Stimulated activated CD4-positive, alpha-beta T cell treated with anti-CD3 and anti-CD28 coated beads, Interleukin-15, amount 100 ng/mL, for 48 hours (primary cell): ENCODE measurements at regions not wholly inside any gene's neighbourhood (a gene's known extent, or its start where the extent isn't known, plus 50 kb on each side); places are given as distances from the start of the nearest gene placed in this dataset.
A peak's percentile ranks its signal among the peaks of the same experiment; 100 is the strongest.
"Not testable (repeated sequence)": the region's sequence is repeated elsewhere in the genome, so short reads cannot be mapped to it uniquely, and the experiment has no call there.

Source experiments
- DNase-seq, 2 donors: peaks; one replicate each; pipeline ENCODE4 v3.0.0-alpha.2; 2020; ENCODE audit warnings: low read depth in 2 of 2

DNA sequence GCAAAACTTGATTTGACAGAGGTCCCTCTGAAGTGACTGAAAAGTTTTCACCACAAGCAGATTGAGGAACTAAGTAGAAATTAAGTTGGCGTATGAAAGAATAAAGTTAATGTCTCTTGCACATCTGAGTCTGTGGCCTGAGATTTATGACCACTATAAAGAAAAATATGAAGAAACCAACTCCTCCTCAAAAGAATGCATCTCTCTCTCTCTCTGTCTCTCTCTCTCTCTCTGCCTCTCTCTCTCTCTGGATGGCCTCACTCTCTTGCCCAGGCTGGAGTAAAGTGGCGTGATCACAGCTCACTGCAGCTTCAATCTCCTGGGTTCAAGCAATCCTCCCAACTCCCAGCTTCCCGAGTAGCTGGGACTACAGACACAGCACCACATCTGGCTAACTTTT, 55.2 kb downstream of the RPL22L1 start:
- no peak for DNase-seq

DNA sequence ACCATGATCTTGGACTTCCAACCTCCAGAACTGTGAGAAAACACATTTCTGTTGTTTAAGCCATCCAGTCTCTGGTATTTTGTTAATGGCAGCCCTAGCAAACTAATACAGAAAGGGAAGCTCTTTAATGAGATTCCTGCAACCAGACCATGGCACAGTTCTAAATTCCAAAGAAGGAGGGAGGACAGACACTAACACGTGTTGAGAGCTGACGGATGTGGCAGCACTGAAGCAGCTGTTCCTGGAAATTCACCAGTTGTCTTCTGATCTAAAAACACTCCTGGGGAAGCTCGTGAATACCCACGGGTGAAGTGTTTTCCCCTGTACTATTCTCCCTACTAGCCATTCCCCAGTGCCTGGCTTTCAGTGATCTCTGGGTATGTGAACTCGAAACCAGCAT, 56.7 kb downstream of the RPL22L1 start:
- DNase-seq, result no peak

DNA sequence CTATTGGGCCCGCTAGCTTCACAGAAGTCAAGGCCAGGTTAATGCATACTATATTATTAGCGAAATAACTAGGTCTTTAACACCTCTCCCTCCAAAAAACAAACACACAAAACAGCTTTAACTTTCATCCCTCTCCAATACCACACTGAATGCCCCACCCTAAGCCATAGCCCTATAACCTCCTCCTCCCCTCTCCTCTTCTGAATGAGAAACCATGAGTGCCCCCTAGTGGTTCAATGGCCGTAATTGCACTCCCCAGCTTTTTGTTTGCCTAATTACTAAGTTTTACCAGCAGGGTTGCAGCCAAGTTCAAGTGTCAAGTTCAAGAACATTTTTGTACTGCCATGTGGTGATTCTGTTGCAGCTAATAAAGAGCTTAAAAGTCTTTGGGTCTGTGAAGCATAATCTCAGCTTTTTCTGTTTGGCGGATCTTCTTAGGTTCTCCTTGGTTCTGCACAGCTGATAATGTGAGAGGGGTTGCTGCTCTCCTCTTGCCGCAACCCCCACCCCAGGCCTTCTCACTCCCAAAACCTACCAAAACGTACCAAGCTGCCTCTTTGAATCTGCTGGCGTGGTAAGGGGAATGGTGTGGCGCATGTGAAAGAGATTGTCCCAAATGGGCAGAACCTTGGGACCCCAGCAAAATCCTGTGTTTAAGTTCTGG, 57.9 kb downstream of the RPL22L1 start:
- DNase-seq, result peak; percentile 30 to 63

DNA sequence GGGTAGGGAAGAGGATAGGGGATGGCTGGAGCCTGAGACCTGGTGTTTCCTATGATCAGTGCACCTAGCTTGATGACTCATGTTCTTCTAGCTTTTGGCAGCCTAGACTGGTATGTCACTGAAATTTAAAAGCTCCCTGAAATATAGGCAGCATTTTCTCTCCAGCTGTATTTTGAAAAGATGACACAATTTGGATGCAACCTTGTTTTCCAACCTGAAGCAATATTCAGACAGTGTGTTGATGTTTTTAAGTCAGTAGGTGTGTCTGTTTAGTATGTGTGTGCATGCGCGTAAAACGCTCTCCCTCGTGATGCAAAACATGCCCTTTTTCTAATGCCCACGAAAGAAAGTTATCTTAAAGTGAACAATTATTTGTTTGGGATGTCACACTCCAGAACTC, 58.5 kb downstream of the RPL22L1 start:
- DNase-seq, result no peak

DNA sequence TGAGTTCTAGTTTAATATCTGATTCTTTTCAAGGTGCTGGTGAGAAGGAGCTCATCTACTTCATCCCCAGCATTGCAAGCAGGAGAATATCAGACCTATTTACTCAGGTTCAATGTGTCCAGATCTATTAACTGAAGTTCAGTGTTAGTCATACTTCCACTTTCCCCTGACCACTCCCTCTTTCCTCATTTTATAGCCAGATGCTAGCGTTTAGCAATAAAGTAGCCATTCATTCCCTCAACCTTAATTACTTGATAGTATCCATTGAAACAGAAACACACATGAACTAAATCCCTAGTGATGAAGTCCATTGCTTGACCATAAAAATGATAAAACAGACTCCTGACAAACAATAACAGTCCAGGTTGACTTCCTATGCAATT, 60.0 kb downstream of the RPL22L1 start:
- no peak for DNase-seq

DNA sequence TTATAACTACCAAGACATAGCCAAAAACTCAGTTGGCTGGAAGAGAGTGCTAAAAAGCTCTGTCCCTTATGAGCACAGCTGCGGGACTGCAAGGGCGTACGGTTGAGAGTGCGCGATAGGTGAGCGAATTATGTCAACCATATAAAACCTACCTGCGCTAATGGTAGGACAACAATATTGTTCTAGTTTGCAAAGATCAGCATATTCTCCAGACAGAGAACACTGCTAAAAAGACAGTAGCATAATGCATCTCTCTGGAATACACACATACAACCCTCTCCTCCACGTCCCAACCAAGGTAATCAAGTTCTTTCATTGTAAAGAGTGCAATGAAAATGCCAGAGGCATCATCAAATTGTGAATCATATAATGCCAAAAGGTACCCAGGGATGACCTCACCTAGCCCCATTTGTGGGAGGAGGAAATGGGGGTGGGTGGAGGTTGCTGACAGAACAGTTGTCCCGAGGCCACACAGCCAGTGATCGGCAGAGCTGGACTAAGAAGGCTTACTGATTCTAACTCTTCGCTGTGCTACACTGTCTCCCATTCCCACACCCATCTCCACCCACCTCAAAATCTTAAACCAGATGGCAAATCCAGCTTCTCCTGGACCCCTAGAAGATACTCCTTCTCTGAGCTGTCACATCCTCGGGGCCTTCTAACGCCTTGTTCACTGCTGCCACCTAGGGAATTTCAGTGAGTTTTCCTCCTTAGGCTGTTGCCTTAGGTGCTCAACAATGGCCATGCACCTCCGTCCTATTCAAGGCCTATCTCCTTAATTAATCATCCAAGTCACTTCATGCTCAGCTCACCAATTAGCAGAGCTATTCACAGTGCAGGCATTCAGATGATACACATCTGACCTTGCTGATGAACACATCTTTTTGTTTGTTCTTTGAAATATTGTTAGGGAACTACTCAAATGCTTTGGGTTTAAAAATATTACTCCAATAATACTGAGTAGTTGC, 60.7 kb downstream of the RPL22L1 start:
- DNase-seq, result no peak

DNA sequence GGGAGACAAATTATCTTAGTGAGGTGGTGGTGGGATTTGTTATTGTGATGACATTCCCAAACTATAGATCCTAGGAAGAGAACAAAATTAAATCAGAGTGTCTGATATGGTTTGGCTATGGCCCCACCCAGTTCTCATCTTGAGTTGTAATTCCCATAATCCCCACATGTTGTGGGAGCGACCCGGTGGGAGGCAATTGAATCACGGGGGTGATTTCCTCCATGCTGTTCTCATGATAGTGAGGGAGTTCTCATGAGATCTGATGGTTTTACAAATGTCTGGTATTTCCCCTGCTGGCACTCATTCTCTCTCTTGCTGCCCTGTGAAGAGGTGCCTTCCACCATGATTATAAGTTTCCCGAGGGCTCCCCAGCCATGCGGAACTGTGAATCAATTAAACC, 62.0 kb downstream of the RPL22L1 start:
- no peak for DNase-seq

DNA sequence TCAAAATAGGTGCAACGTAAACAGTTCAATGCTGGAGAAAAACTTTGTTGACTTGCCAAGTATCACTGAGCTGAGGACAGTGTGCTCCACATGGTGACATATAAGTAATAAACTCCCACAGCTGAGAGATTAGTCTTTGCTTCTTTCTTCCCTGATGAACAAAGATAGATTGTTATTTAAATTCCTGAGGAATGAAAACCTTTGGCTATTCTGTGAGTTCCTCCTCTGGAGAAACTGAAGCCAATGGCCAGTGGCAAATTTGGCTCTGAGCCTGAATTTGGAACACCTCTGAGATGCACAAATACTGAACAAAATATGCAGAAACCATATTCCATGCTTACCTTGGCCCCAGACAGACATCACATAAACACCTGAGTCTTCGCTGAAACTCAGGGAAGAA, 63.3 kb downstream of the RPL22L1 start:
- no peak for DNase-seq

DNA sequence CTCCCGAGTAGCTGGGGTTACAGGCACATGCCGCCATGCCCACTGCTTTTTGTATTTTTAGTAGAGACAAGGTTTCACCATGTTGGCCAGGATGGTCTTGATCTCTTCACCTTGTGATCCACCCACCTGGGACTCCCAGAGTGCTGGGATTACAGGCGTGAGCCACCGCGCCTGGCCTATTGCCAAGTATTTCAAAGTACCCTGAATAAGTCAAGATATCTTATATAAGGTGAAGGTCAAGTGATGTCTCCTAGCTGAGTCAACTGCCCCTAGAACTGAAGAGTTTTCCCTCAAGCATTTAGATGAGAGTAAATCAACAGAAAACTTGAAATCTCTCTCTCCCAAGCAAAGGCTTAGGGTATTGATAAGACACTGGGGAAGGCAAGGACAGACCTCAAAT, 63.9 kb downstream of the RPL22L1 start:
- no peak for DNase-seq

DNA sequence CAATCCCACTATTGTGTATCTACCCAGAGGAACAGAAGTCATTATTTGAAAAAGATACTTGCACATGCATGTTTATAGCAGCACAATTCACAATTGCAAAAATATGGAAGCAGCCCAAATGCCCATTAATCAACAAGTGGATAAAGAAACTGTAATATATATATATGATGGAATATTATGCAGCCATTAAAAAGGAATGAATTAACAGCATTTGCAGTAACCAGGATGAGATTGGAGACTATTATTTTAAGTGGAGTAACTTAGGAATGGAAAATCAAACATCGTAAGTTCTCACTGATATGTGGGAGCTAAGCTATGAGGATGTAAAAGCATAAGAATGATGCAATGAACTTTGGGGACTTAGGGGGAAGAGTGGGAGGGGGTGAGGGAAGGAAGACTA, 64.7 kb downstream of the RPL22L1 start:
- DNase-seq, result not testable (repeated sequence)

DNA sequence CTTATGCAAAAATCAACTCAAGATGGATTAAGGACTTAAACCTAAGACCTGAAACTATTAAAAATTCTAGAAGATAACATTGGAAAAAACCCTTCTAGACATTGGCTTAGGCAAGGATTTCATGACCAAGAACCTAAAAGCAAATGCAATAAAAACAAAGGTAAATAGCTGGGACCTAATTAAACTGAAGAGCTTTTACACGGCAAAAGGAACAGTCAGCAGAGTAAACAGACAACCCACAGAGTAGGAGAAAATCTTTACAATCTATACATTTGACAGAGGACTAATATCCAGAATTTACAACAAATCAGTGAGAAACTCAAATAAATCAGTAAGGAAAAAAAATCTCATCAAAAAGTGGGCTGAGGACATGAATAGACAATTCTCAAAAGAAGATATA, 65.4 kb downstream of the RPL22L1 start:
- not testable (repeated sequence) for DNase-seq

DNA sequence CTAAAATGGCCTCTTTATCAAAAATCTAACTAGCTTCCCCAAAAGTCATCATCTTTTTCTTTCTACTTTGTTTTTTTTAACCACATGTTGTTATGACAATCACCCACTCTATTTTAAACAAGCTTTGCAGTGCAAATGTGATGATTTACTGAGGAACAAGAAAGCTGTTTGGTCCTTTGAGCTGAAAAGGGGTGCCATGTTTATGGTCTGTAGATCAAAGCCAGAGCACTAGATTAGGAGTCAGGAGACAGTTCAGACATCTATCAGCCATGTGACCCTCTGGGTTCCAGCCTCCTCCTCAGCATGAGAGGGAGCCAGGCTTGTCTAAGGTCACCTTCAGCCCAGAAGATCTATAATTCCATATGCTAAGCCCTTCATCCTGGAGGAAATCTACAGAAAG, 65.9 kb downstream of the RPL22L1 start:
- DNase-seq, result no peak

DNA sequence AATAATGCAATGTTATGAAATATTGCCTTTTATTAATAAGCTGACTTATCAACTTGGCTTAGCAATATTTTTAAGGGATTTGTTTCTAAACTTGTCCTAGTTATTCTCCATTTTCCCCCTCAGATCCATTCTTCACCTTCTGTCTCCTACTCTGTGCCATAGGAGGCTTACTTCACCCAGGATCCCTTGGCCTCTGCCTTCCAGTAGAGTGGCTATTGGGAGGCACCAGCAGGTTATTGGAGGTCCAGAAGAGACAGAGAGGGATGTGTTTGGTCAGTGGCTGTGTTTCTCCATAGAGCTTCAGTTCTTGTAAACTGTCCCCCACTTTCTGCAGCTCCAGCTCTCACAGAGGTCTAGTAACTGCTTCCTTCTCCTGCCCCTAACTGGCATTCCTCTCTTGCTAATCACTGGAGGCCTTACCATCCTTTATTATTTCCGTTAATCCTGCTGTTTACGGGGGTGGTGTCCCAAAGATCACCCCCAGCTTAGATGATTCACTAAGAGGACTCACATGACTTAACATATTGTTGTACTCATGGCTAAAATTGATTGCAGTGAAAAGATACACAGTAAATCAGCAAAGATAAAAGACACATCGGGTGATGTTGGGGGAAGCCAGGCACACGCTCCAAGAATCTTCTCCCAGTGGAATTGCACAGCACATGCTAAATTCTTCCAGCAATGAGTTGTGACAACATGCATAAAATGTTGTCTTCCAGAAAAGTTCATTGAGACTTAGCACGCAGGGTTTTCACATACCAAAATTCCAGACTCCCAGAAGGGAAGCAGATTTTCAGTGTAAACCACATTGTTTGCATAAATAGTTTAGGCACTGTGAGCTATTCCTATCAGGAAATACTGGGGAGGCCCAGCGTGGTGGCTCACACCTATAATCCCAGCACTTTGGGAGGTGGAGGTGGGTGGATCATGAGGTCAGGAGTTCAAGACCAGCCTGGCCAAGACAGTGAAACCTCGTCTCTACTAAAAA, 67.5 kb downstream of the RPL22L1 start:
- DNase-seq, result no peak

DNA sequence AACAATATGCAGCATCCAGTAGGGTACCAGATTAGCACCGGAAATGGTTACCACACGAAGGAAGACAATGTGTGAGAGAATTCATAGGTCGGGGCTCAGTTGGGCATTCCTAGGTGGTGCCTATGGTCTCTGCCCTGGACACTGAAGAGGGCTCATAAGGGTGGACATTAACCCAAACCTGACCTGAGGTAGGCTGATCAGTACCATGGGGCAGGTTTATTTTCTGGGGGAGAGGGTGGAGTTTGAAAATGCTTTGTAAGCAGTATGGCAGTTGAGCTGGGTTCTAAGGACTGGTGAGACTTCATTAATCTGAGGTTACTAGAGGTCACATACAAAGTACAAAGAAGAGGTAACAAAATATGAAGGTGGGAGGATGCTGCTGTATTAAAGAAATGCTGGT, 68.4 kb downstream of the RPL22L1 start:
- DNase-seq, result no peak

DNA sequence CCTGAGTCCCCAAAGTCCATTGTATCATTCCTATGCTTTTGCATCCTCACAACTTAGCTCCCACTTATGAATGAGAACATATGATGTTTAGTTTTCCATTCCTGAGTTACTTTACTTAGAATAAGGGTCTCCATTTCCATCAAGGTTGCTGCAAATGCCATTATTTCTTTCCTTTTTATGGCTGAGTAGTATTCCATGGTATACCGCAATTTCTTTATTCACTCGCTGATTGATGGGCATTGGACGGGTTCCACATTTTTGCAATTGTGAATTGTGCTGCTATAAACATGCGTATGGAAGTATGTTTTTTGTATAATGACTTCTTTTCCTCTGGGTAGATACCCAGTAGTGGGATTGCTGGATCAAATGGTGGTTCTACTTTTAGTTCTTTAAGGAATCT, 69.7 kb downstream of the RPL22L1 start:
- not testable (repeated sequence) for DNase-seq

DNA sequence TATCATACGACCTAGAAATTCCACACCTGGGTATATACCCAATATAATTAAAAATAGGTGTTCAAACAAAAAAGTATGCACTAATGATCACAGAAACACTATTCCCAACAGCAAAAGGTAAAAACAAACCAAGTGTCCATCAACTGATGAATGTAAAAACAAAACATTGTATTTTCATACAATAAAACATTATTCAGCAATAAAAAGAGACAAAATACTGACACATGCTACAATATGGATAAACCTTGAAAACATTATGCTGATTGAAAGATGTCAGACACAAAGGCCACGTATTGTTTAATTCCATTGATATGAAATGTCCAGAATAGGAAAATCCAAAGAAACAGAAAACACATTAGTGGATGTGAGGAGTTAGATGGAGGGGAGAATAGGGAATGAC, 71.0 kb downstream of the RPL22L1 start:
- DNase-seq, result no peak

DNA sequence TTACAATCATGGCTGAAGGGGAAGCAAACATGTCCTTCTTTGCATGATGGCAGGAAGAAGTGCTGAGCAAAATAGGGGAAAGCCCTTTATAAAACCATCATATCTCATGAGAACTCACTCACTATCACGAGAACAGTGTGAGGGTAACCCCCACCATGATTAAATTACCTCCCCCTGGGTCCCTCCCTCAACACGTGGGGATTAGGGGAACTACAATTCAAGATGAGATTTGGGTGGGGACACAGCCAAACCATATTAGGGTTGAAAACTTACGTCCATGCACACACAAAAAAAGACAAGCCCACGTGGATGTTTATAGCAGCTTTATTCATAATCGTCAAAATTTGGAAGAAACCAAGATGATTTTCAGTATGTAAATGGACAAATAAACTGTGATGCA, 72.3 kb downstream of the RPL22L1 start:
- DNase-seq, result no peak

DNA sequence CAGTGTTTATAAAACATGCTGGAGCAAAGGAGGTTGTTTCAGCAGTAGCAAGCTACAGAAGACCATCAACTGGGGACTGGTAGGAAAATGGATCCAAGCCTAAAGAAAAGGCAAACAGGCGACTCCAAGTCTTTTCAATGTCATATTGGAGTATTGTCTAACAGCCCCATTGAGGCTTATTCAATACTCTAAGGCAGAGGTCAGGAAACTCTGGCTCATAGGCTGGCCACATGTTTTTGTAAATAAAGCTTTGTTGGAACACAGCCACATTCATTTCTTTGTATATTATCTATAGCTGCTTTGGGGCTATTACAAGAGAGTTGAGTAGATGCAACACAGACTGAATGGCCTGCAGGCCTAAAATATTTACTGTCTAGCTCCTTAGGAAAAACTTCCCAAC, 77.5 kb downstream of the RPL22L1 start:
- no peak for DNase-seq

DNA sequence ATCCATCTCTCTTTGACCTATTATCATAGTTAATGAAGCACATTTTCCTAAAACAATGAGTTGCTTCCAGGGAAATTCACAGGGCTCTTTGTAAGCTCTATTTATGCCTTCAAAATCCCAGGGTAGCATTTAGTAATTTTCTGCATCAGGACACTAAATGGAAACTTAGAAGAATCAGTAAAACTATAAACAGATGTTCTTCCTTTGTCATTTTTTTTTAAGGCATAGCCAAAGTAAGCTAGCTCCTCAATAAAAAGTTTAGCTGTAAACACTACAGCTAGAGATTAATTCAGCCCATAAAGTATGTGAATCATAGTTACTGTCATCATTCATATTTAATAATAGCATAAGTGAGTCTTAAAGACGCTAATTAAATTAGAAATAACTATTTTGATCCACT, 79.3 kb downstream of the RPL22L1 start:
- DNase-seq, result no peak

DNA sequence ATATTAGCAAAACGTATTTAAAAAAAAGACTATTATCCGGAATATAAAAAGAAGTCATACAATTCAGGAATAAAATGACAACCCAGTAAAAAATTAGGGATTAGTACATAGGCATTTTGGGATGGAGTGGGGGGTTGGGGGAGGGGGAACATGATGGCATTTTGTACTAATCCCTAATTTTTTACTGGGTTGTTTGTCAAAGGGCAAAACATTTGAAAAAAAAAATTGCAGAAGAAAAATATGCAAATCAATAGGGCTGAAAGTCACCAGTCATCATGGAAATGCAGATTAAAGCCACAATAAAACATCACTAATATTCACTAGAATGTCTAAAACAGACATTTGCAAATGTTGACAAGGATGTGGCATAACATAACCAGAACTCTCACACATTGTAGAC, 82.5 kb downstream of the RPL22L1 start:
- no peak for DNase-seq

DNA sequence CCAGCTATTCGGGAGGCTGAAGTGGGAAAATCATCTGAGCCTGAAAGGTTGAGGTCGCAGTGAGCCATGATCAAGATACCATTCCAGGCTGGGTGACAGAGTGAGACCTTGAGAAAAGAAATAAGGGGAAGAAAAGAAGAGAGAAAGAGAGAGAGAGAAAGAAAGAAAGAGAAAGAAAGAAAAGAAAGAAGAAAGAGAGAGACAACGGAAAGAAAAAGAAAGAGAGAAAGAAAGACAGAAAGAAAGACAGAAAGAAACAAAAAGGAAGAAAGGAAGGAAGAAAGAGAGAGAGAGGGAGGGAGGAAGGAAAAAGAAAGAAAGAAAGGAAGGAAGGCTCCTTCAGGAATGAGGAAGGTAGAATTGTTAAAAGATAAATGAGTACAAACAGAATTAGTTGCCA, 84.5 kb downstream of the RPL22L1 start:
- no peak for DNase-seq

DNA sequence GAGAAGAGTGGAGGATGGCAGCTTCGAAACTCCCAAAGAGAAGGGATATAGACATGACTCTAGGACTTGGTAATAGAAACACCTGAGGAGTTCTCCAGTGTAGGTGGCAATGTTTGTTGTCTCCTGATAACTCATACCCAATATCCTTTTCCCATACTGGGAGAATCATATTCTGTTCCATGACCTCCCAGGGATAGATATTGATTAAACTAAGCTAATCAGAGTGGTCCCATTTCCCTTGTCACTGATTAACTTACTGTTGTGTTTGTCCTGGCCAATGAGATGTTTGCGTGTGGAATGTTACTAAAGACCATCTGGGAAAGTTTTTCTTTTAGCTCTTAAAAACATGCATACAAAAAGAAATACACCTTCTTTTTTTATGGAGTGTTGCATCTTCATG, 85.6 kb downstream of the RPL22L1 start:
- no peak for DNase-seq
